Fibroblast of lung (primary cell): ENCODE measurements at regions not wholly inside any gene's neighbourhood (a gene's known extent, or its start where the extent isn't known, plus 50 kb on each side); places are given as distances from the start of the nearest gene placed in this dataset.

Experiments
- CTCF ChIP-seq, 2 donors: IDR thresholded peaks in 1 of 2; conservative IDR thresholded peaks in 1 of 2; 1 replicate in 1 of 2; 2 replicates in 1 of 2; pipeline ENCODE4 v1.5.1; 2011 to 2012; ENCODE audit warnings: low read length in 2 of 2, control low read depth in 1 of 2, inconsistent platforms in 1 of 2, low read depth in 1 of 2, mild to moderate bottlenecking in 1 of 2
- EZH2 ChIP-seq: IDR thresholded peaks from 2 replicates; pipeline ENCODE4 v1.5.1; 2012; ENCODE audit warnings: low read length, control low read depth, mild to moderate bottlenecking; ENCODE audit errors: missing control alignments

GRCh38 chr9:80793706-80794105 lies 895.6 kb downstream of the TLE1 start:
- TF ChIP-seq CTCF (conservative IDR thresholded peaks at IDR 0.05 in 1 of 2, IDR thresholded peaks at IDR 0.05 in 1 of 2; ENCODE audit: low read depth in 1 of 2, low read length in 2 of 2) (no peak), EZH2 (no peak)
